PC-3 (cell line): ENCODE measurements at regions not wholly inside any gene's neighbourhood (a gene's known extent, or its start where the extent isn't known, plus 50 kb on each side); places are given as distances from the start of the nearest gene placed in this dataset.
"Not testable (repeated sequence)": the region's sequence is repeated elsewhere in the genome, so short reads cannot be mapped to it uniquely, and the experiment has no call there.

Experiments
- CTCF ChIP-seq: fragments of 300-600 bp; sonication (generic); conservative IDR thresholded peaks from 2 replicates; pipeline ENCODE4 v1.5.1; 2017; ENCODE audit warnings: antibody characterized with exemption, low read depth, mild to moderate bottlenecking, low read length
- EZH2 ChIP-seq: fragments of 300-600 bp; sonication (generic); IDR thresholded peaks from one replicate; pipeline ENCODE4 v1.6.1; 2017; ENCODE audit warnings: antibody characterized with exemption, mild to moderate bottlenecking, low read length; ENCODE audit not compliant: unreplicated experiment
- EZH2phosphoT487 ChIP-seq: fragments of 300-600 bp; sonication (generic); IDR thresholded peaks from 2 replicates; pipeline ENCODE4 v1.6.1; 2018; ENCODE audit warnings: mild to moderate bottlenecking, antibody characterized with exemption, low read length, borderline replicate concordance

DNA sequence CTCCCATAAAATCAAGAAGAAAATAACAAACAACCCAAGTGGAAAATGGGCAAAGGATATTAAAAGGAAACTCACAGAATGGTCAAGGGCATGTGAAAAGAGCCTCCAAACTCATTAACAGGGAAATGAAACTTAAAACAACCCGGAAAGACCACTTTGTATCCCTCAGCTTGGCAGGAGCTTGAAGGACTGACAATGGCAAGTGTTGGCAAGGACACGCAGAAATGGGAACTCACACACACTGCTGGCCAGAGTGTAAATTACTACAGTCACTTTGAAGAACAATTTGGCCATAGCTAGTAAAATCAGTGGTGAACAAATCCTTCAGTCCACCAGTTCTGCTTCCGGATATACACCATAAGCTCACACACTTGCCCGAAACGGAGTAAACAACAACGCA, 58.1 kb upstream of the SMURF2 start:
- not testable (repeated sequence) for TF ChIP-seq CTCF, EZH2, EZH2phosphoT487
